Stimulated activated naive CD8-positive, alpha-beta T cell treated with anti-CD3 and anti-CD28 coated beads, Interleukin-15, amount 100 ng/mL, for 72 hours (primary cell): ENCODE measurements at regions not wholly inside any gene's neighbourhood (a gene's known extent, or its start where the extent isn't known, plus 50 kb on each side); places are given as distances from the start of the nearest gene placed in this dataset.

Experiments
- ATAC-seq: fragments of 150-1000 bp; cut with Tn5 transposase; 2 replicates; pipeline ENCODE4 v1.10.0; 2021; ENCODE audit warnings: mild to moderate bottlenecking, moderate library complexity
- DNase-seq, 2 donors: peaks; one replicate each; pipeline ENCODE4 v3.0.0; 2021 to 2022
- H3K27ac Mint-ChIP-seq, 2 donors: one replicate each; pipeline ENCODE4 v1.8.0; 2022; ENCODE audit warnings: mild to moderate bottlenecking in 2 of 2, mixed read lengths in 2 of 2, moderate library complexity in 2 of 2
- H3K27me3 Mint-ChIP-seq: one replicate; pipeline ENCODE4 v1.8.0; 2022; ENCODE audit warnings: mixed read lengths
- H3K4me1 Mint-ChIP-seq: one replicate; pipeline ENCODE4 v1.8.0; 2022; ENCODE audit warnings: mild to moderate bottlenecking, mixed read lengths
- H3K4me3 Mint-ChIP-seq, 2 donors: one replicate each; pipeline ENCODE4 v1.8.0; 2022; ENCODE audit warnings: mild to moderate bottlenecking in 2 of 2, mixed read lengths in 2 of 2, moderate library complexity in 1 of 2
- H3K9me3 Mint-ChIP-seq, 2 donors: one replicate each; pipeline ENCODE4 v1.8.0; 2022; ENCODE audit warnings: mixed read lengths in 2 of 2

- peaks cover 15% of the 10 kb centered on the region for H3K27me3 Mint-ChIP-seq
- ATAC-seq (no peak), DNase-seq (no peak)
- peaks cover 62% of the 10 kb centered on the region for H3K4me1 Mint-ChIP-seq
- H3K4me3 Mint-ChIP-seq = no peak overlapping the region
- no peak overlapping the region for H3K27ac Mint-ChIP-seq
- H3K9me3 Mint-ChIP-seq = peaks cover 5 to 7% of the 10 kb centered on the region in 2 donors
These were observed 417.3 kb upstream of the TRIB2 start for GRCh38 chr2:12299431-12299830.

- Mint-ChIP-seq H3K4me3 (no peak overlapping the region), H3K4me1 (peaks cover 57% of the 10 kb centered on the region), H3K9me3 (peaks cover 5 to 7% of the 10 kb centered on the region in 2 donors), H3K27ac (no peak overlapping the region), H3K27me3 (peaks cover 15% of the 10 kb centered on the region)
- ATAC-seq = no peak
- DNase-seq = no peak
These were observed 416.6 kb upstream of the TRIB2 start for GRCh38 chr2:12300019-12300602.

GRCh38 chr2:12300927-12301326 is 415.8 kb upstream of the TRIB2 start:
- peaks cover 48% of the 10 kb centered on the region for H3K4me1 Mint-ChIP-seq
- H3K4me3 Mint-ChIP-seq = no peak overlapping the region
- peaks cover 12% of the 10 kb centered on the region for H3K27me3 Mint-ChIP-seq
- no peak overlapping the region for H3K27ac Mint-ChIP-seq
- no peak for DNase-seq
- peaks cover 5 to 7% of the 10 kb centered on the region in 2 donors for H3K9me3 Mint-ChIP-seq
- no peak for ATAC-seq

GRCh38 chr2:12302140-12302539 is 414.6 kb upstream of the TRIB2 start:
- Mint-ChIP-seq H3K27me3 (peaks cover 3% of the 10 kb centered on the region), H3K9me3 (peaks cover under 1 to 2% of the 10 kb centered on the region in 2 donors), H3K27ac (peak overlapping the region; percentile 35 to 43), H3K4me1 (peaks cover 37% of the 10 kb centered on the region), H3K4me3 (peak overlapping the region in 1 of 2 donors; percentile 31)
- DNase-seq (no peak), ATAC-seq (peak; percentile 60)

GRCh38 chr2:12302691-12303090 is 414.0 kb upstream of the TRIB2 start:
- no peak overlapping the region for H3K27ac Mint-ChIP-seq
- peak overlapping the region in 1 of 2 donors; percentile 0 for H3K4me3 Mint-ChIP-seq
- no peak for ATAC-seq
- DNase-seq = no peak
- no peaks in the 10 kb centered on the region for H3K9me3 Mint-ChIP-seq
- H3K4me1 Mint-ChIP-seq = peaks cover 37% of the 10 kb centered on the region
- no peaks in the 10 kb centered on the region for H3K27me3 Mint-ChIP-seq

GRCh38 chr2:12303181-12304030 is 413.3 kb upstream of the TRIB2 start:
- ATAC-seq = peak; percentile 82
- peak overlapping the region; percentile 0 to 3 for H3K4me3 Mint-ChIP-seq
- peak in 1 of 2 donors; percentile 39 for DNase-seq
- no peak overlapping the region for H3K27ac Mint-ChIP-seq
- no peaks in the 10 kb centered on the region for H3K27me3 Mint-ChIP-seq
- H3K4me1 Mint-ChIP-seq = peaks cover 38% of the 10 kb centered on the region
- no peaks in the 10 kb centered on the region for H3K9me3 Mint-ChIP-seq

- H3K4me3 Mint-ChIP-seq = no peak overlapping the region
- no peaks in the 10 kb centered on the region for H3K27me3 Mint-ChIP-seq
- H3K4me1 Mint-ChIP-seq = peaks cover 47% of the 10 kb centered on the region
- ATAC-seq (no peak), DNase-seq (no peak)
- no peak overlapping the region for H3K27ac Mint-ChIP-seq
- no peaks in the 10 kb centered on the region for H3K9me3 Mint-ChIP-seq
These were observed 412.1 kb upstream of the TRIB2 start for GRCh38 chr2:12304564-12305171.

- Mint-ChIP-seq H3K4me3 (no peak overlapping the region), H3K27ac (no peak overlapping the region), H3K4me1 (peaks cover 58% of the 10 kb centered on the region), H3K9me3 (no peaks in the 10 kb centered on the region), H3K27me3 (no peaks in the 10 kb centered on the region)
- ATAC-seq = no peak
- no peak for DNase-seq
These were observed 410.8 kb upstream of the TRIB2 start for GRCh38 chr2:12305931-12306330.

- ATAC-seq (no peak), DNase-seq (no peak)
- Mint-ChIP-seq H3K27ac (no peak overlapping the region), H3K4me1 (peaks cover 47% of the 10 kb centered on the region), H3K9me3 (no peaks in the 10 kb centered on the region), H3K27me3 (no peaks in the 10 kb centered on the region), H3K4me3 (no peak overlapping the region)
These were observed 406.3 kb upstream of the TRIB2 start for GRCh38 chr2:12310399-12310798.

GRCh38 chr2:12313445-12314126 is 403.1 kb upstream of the TRIB2 start:
- Mint-ChIP-seq H3K27me3 (no peaks in the 10 kb centered on the region), H3K9me3 (no peaks in the 10 kb centered on the region), H3K4me3 (no peak overlapping the region), H3K27ac (no peak overlapping the region), H3K4me1 (peaks cover 44% of the 10 kb centered on the region)
- ATAC-seq (peak; percentile 73), DNase-seq (no peak)

- Mint-ChIP-seq H3K27me3 (no peaks in the 10 kb centered on the region), H3K9me3 (no peaks in the 10 kb centered on the region), H3K27ac (no peak overlapping the region), H3K4me1 (peaks cover 38% of the 10 kb centered on the region), H3K4me3 (no peak overlapping the region)
- DNase-seq (no peak), ATAC-seq (no peak)
These were observed 402.5 kb upstream of the TRIB2 start for GRCh38 chr2:12314127-12314760.

GRCh38 chr2:12315224-12315623 is 401.5 kb upstream of the TRIB2 start:
- H3K27ac Mint-ChIP-seq = no peak overlapping the region
- no peak for DNase-seq
- ATAC-seq = no peak
- H3K4me1 Mint-ChIP-seq = peaks cover 31% of the 10 kb centered on the region
- no peaks in the 10 kb centered on the region for H3K9me3 Mint-ChIP-seq
- H3K27me3 Mint-ChIP-seq = no peaks in the 10 kb centered on the region
- H3K4me3 Mint-ChIP-seq = no peak overlapping the region

- Mint-ChIP-seq H3K27me3 (no peaks in the 10 kb centered on the region), H3K4me3 (no peak overlapping the region), H3K9me3 (no peaks in the 10 kb centered on the region), H3K4me1 (peaks cover 26% of the 10 kb centered on the region), H3K27ac (no peak overlapping the region)
- ATAC-seq (no peak), DNase-seq (no peak)
These were observed 400.3 kb upstream of the TRIB2 start for GRCh38 chr2:12316476-12316875.

- ATAC-seq = no peak
- no peak overlapping the region for H3K27ac Mint-ChIP-seq
- H3K9me3 Mint-ChIP-seq = no peaks in the 10 kb centered on the region
- H3K4me1 Mint-ChIP-seq = peaks cover 26% of the 10 kb centered on the region
- H3K4me3 Mint-ChIP-seq = no peak overlapping the region
- no peak for DNase-seq
- H3K27me3 Mint-ChIP-seq = no peaks in the 10 kb centered on the region
These were observed 399.4 kb upstream of the TRIB2 start for GRCh38 chr2:12317286-12317685.

- H3K4me1 Mint-ChIP-seq = peaks cover 20% of the 10 kb centered on the region
- DNase-seq (no peak), ATAC-seq (no peak)
- H3K27me3 Mint-ChIP-seq = no peaks in the 10 kb centered on the region
- H3K9me3 Mint-ChIP-seq = no peaks in the 10 kb centered on the region
- no peak overlapping the region for H3K27ac Mint-ChIP-seq
- no peak overlapping the region for H3K4me3 Mint-ChIP-seq
These were observed 398.8 kb upstream of the TRIB2 start for GRCh38 chr2:12317814-12318426.
